GM12875 (cell line): ENCODE measurements at regions not wholly inside any gene's neighbourhood (a gene's known extent, or its start where the extent isn't known, plus 50 kb on each side); places are given as distances from the start of the nearest gene placed in this dataset.
"Not testable (repeated sequence)": the region's sequence is repeated elsewhere in the genome, so short reads cannot be mapped to it uniquely, and the experiment has no call there.

Source experiments
- H3K4me3 ChIP-seq: one replicate; pipeline ENCODE4 v1.5.1; 2011; ENCODE audit warnings: low read depth, low read length, control low read depth
- CTCF ChIP-seq: IDR thresholded peaks from 2 replicates; pipeline ENCODE4 v1.5.1; 2011; ENCODE audit warnings: low read depth, mild to moderate bottlenecking, control low read depth, inconsistent platforms, low read length, moderate library complexity, borderline replicate concordance; ENCODE audit not compliant: insufficient read depth

DNA sequence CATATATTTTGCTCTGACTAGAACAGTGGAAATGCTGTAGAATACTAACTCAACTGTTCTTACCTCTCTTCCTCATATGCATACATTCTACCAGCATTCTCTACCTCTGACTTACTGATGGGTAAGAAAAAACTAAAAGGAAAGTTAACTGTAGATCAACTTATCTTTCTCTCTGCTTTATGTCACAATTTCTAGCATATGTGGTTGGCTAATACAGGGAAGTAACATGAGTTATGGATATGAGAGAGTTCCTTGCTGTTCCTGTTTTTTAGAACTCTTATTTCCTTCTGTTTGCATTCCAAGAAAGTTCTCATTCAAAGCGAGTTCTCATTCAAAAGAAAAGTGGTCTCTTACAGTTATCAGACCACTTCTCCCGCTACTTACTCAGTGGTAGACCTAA lies 226.8 kb upstream of the SGK1 start:
- H3K4me3 ChIP-seq, result no peak overlapping the region
- TF ChIP-seq CTCF, result no peak

- no peak for TF ChIP-seq CTCF
- H3K4me3 ChIP-seq, result no peak overlapping the region
Measured at GRCh38 chr6:134543128-134543527, 225.2 kb upstream of the SGK1 start.

DNA sequence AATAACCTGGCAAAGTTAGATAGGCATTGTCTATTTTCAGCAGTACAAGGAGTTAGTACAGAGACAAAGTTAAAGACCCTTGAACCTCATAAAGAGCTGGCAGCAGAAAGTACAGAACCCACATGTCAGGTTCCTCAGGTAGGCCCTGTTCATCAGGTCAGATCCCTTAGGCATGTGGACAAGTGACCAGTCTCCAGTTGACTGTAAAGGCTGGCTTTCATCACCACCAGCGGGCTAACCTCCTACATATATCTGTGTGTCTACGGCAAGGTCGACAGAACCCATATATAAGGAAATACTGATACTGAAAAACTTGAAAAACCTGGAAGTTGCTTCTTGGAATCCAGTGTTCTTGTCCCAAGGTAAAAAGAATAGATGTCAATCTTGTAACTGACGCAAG lies 223.1 kb upstream of the SGK1 start:
- H3K4me3 ChIP-seq, result no peak overlapping the region
- TF ChIP-seq CTCF, result no peak

- TF ChIP-seq CTCF, result no peak
- no peak overlapping the region for H3K4me3 ChIP-seq
Measured at GRCh38 chr6:134539865-134540323, 222.0 kb upstream of the SGK1 start.

- H3K4me3 ChIP-seq, result not testable (repeated sequence)
Measured at GRCh38 chr6:134537765-134538164, 219.9 kb upstream of the SGK1 start.

DNA sequence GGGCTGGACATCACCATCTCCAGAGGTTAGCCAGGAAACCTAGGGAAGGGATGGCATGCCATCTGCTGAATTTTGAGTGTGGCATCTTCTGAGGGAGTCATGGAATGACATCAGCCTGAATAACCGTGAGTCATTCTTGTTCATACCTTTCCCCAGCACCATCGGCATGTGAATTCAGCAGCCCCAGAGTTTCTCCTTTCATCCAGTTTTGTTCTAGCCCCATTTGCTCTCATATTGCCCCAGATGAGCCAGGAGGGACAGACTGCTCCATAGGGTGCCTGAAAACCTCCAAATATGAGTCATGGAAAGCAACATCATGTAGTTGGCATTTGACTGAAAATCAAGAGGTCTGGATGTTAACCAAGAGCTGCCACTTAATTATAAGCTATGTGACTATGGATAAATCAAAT lies 219.2 kb upstream of the SGK1 start:
- no peak for TF ChIP-seq CTCF
- no peak overlapping the region for H3K4me3 ChIP-seq

- TF ChIP-seq CTCF, result no peak
- no peak overlapping the region for H3K4me3 ChIP-seq
Measured at GRCh38 chr6:134535831-134536230, 217.9 kb upstream of the SGK1 start.

GRCh38 chr6:134534708-134535149 lies 216.8 kb upstream of the SGK1 start:
- no peak overlapping the region for H3K4me3 ChIP-seq
- TF ChIP-seq CTCF, result no peak
